Fibroblast of villous mesenchyme (primary cell): ENCODE measurements at regions not wholly inside any gene's neighbourhood (a gene's known extent, or its start where the extent isn't known, plus 50 kb on each side); places are given as distances from the start of the nearest gene placed in this dataset.
A peak's percentile ranks its signal among the peaks of the same experiment; 100 is the strongest.

ENCODE experiments used
- DNase-seq: peaks from one replicate; pipeline ENCODE4 v3.0.0-alpha.2; 2010; ENCODE audit warnings: low read depth
- H3K4me3 ChIP-seq: 2 replicates; pipeline ENCODE4 v1.5.1; 2011; ENCODE audit warnings: low read depth, mild to moderate bottlenecking, low read length
- CTCF ChIP-seq: IDR thresholded peaks from 2 replicates; pipeline ENCODE4 v1.5.1; 2012; ENCODE audit warnings: low read depth, mild to moderate bottlenecking, low read length; ENCODE audit not compliant: insufficient read depth

- TF ChIP-seq CTCF = no peak
- no peak for DNase-seq
- H3K4me3 ChIP-seq = no peak overlapping the region
These were observed 154.0 kb upstream of the MANEA start for GRCh38 chr6:95423331-95423730.

GRCh38 chr6:95431637-95432228 is 145.6 kb upstream of the MANEA start:
- no peak overlapping the region for H3K4me3 ChIP-seq
- peak; percentile 48 for DNase-seq
- TF ChIP-seq CTCF = peak; percentile 53

GRCh38 chr6:95439741-95440140 is 137.6 kb upstream of the MANEA start:
- no peak for DNase-seq
- no peak for TF ChIP-seq CTCF
- no peak overlapping the region for H3K4me3 ChIP-seq

GRCh38 chr6:95448208-95448607 is 129.1 kb upstream of the MANEA start:
- no peak overlapping the region for H3K4me3 ChIP-seq
- no peak for TF ChIP-seq CTCF
- DNase-seq = no peak

GRCh38 chr6:95469511-95469910 is 107.8 kb upstream of the MANEA start:
- H3K4me3 ChIP-seq = no peak overlapping the region
- no peak for TF ChIP-seq CTCF
- DNase-seq = no peak

- H3K4me3 ChIP-seq = no peak overlapping the region
- DNase-seq = no peak
- TF ChIP-seq CTCF = no peak
These were observed 98.4 kb upstream of the MANEA start for GRCh38 chr6:95478941-95479340.

GRCh38 chr6:95487817-95488216 is 89.5 kb upstream of the MANEA start:
- no peak for DNase-seq
- no peak for TF ChIP-seq CTCF
- no peak overlapping the region for H3K4me3 ChIP-seq
